Endothelial cell of umbilical vein (primary cell): ENCODE measurements at regions not wholly inside any gene's neighbourhood (a gene's known extent, or its start where the extent isn't known, plus 50 kb on each side); places are given as distances from the start of the nearest gene placed in this dataset.

Experiments used
- CTCF ChIP-seq, 2 donors: IDR thresholded peaks; 1 replicate in 1 of 2; 2 replicates in 1 of 2; pipeline ENCODE4 v1.5.1; 2011; ENCODE audit warnings: low read length in 2 of 2, mild to moderate bottlenecking in 2 of 2, moderate library complexity in 2 of 2, control low read depth in 1 of 2, inconsistent platforms in 1 of 2, low read depth in 1 of 2; ENCODE audit not compliant: insufficient read depth in 1 of 2; ENCODE audit errors: extremely low read depth in 1 of 2
- EZH2 ChIP-seq: IDR thresholded peaks from 2 replicates; pipeline ENCODE4 v1.6.1; 2012; ENCODE audit warnings: borderline replicate concordance, low read depth, mild to moderate bottlenecking, moderate library complexity, low read length, inconsistent platforms; ENCODE audit not compliant: severe bottlenecking
- JUN ChIP-seq: IDR thresholded peaks from 2 replicates; pipeline ENCODE4 v1.6.1; 2011; ENCODE audit warnings: borderline replicate concordance, low read depth; ENCODE audit not compliant: insufficient read length, insufficient read depth
- MAX ChIP-seq: IDR thresholded peaks from 2 replicates; pipeline ENCODE4 v1.6.1; 2011; ENCODE audit not compliant: insufficient read depth, insufficient read length
- POLR2A ChIP-seq: IDR thresholded peaks from 2 replicates; pipeline ENCODE4 v1.6.1; 2012; ENCODE audit warnings: low read depth, mild to moderate bottlenecking, control low read depth, low read length
- POLR2AphosphoS5 ChIP-seq: IDR thresholded peaks from 2 replicates; pipeline ENCODE4 v1.6.1; 2012; ENCODE audit warnings: low read depth, mild to moderate bottlenecking, control low read depth, low read length, moderate library complexity; ENCODE audit not compliant: insufficient read depth

- no peak for TF ChIP-seq EZH2
- no peak for TF ChIP-seq POLR2A
- no peak for TF ChIP-seq JUN
- TF ChIP-seq CTCF (IDR thresholded peaks at IDR 0.05; ENCODE audit: extremely low read depth in 1 of 2, insufficient read depth in 1 of 2, low read depth in 1 of 2, low read length in 2 of 2): no peak
- TF ChIP-seq MAX: no peak
- TF ChIP-seq POLR2AphosphoS5: no peak
Observed at GRCh38 chr3:11906407-11906806, 59.7 kb upstream of the TAMM41 start.
